ENCODE measurements at regions not wholly inside any gene's neighbourhood (a gene's known extent, or its start where the extent isn't known, plus 50 kb on each side); places are given as distances from the start of the nearest gene placed in this dataset.
"Not testable (repeated sequence)": the region's sequence is repeated elsewhere in the genome, so short reads cannot be mapped to it uniquely, and the experiment has no call there.

GRCh38 chrX:68994135-68994890 lies 165.5 kb downstream of the EFNB1 start:
- DNase-seq: no peak

GRCh38 chrX:68992821-68993397 lies 164.1 kb downstream of the EFNB1 start:
- DNase-seq: no peak

- DNase-seq: no peak
Measured at GRCh38 chrX:68991691-68992345, 163.0 kb downstream of the EFNB1 start.

- no peak for DNase-seq
Measured at GRCh38 chrX:68990948-68991347, 162.1 kb downstream of the EFNB1 start.

GRCh38 chrX:68989865-68990606 lies 161.2 kb downstream of the EFNB1 start:
- peak; percentile 2 to 5 for DNase-seq

GRCh38 chrX:68989456-68989855 lies 160.6 kb downstream of the EFNB1 start:
- DNase-seq: no peak

- no peak for DNase-seq
Measured at GRCh38 chrX:68988865-68989264, 160.0 kb downstream of the EFNB1 start.

GRCh38 chrX:68985135-68985755 lies 156.4 kb downstream of the EFNB1 start:
- DNase-seq: no peak

- DNase-seq: peak in 1 of 2 experiments; percentile 11
Measured at GRCh38 chrX:68983004-68983857, 154.4 kb downstream of the EFNB1 start.

- no peak for DNase-seq
Measured at GRCh38 chrX:68982476-68982875, 153.7 kb downstream of the EFNB1 start.

- DNase-seq: peak; percentile 8 to 58
Measured at GRCh38 chrX:68980906-68981616, 152.2 kb downstream of the EFNB1 start.

- DNase-seq: no peak
Measured at GRCh38 chrX:68978655-68979054, 149.8 kb downstream of the EFNB1 start.

GRCh38 chrX:68978255-68978654 lies 149.4 kb downstream of the EFNB1 start:
- peak in 1 of 2 experiments; percentile 15 for DNase-seq

GRCh38 chrX:68953331-68953730 lies 124.5 kb downstream of the EFNB1 start:
- DNase-seq: no peak

- DNase-seq: not testable (repeated sequence)
Measured at GRCh38 chrX:68951942-68952619, 123.3 kb downstream of the EFNB1 start.

- DNase-seq: no peak
Measured at GRCh38 chrX:68950937-68951336, 122.1 kb downstream of the EFNB1 start.

- DNase-seq: no peak
Measured at GRCh38 chrX:68947882-68948605, 119.2 kb downstream of the EFNB1 start.

GRCh38 chrX:68945603-68946228 lies 116.9 kb downstream of the EFNB1 start:
- DNase-seq: no peak

- DNase-seq: no peak
Measured at GRCh38 chrX:68945081-68945602, 116.3 kb downstream of the EFNB1 start.
